Dermis microvascular lymphatic vessel endothelial cell (primary cell): ENCODE measurements at regions not wholly inside any gene's neighbourhood (a gene's known extent, or its start where the extent isn't known, plus 50 kb on each side); places are given as distances from the start of the nearest gene placed in this dataset.

ENCODE experiments used
- DNase-seq, 2 donors: peaks; one replicate each; pipeline versions ENCODE4 v3.0.0 to v3.0.0-alpha.2; 2010; ENCODE audit warnings: low read depth in 2 of 2

DNA sequence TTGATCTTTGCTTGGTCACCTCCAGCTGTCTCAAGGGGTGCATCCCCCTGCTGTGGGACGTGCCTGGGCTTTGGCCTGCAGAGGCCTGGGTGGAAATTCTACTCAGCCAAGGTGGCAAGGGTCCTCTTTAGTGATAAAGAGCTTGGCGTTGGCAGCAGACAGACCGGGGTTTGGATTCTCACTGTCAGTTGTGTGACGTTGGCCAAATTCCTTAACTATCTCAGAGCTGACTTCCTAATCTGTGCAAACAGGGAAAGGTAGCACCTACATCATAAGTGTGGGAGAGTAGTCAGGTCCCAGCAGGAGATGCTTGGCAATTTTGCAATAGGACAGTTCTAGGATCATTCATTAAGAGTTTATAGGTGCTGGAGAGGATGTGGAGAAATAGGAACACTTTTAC is 154.3 kb upstream of the GSC start:
- no peak for DNase-seq

GRCh38 chr14:94923786-94924185 is 153.9 kb upstream of the GSC start:
- DNase-seq: no peak

- no peak for DNase-seq
Measured at GRCh38 chr14:94922595-94923239, 152.8 kb upstream of the GSC start.

DNA sequence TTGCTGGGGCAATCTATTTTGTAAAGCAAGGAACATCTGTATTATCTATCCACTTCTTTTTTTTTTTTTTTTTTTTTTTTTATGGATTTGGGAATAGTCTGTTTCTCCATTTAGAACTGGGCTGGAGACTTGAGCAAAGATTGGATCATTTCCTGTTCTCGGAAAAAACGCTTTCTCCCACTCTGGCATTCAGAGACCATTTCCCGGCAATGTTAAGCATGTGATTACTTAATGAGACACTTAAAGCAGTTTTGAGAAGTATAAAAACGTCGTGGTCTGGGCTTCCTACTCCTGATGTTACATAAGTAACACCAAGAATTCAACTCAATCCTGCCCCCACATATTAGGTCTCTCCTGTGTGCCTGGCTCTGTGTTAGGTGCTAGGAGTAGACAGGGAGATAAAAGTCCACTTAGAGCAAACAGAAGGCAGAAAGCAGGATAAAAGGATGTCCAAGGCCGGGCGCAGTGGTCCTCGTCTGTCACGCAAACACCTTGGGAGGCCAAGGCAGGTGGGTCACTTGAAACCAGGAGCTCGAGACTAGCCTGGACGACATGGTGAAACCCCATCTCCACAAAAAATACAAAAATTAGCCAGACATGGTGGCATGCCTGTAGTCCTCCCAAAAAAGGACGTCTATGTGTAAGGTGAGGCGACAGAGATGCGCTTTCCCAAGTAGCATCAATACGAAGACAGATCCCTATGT is 152.1 kb upstream of the GSC start:
- no peak for DNase-seq

DNA sequence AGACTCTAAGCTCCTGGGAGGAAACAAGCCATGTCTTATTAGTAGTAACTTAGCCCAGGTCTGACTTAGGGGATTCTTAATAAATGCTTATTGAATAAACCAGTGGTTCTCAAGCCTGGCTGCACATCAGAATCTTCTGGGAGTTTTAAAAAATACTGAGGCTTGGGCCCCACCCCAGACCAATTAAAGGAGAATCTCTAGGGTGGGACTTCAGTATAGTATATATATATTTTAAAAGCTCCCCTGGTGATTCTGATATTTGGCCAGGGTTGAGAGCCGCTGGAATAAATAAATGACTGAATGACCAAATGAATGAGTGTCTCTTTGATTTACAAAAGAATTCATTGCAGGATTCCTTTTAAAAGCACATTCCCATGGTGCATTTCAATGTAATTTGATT is 151.5 kb upstream of the GSC start:
- DNase-seq: no peak

- no peak for DNase-seq
Measured at GRCh38 chr14:94919896-94920295, 150.0 kb upstream of the GSC start.

DNA sequence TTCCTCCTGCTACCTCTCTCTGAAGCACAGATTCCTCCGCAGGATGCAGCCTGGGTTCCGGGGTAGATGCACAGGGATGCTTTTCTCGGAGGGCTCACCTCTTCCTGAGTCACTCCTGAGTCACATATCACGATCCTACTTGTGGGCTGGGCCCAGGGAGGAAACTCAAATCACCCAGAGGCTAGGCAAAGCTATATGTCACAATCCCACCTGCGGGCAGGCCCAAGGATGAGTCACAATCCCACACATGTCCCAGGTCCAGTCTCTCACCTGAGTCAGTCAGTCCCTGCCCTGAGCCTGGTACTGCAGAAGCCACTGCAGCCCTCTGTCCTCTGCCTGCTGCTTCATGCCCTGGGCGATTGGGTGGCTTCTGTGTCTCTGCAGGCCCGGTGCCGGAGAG is 149.0 kb upstream of the GSC start:
- DNase-seq: no peak

DNA sequence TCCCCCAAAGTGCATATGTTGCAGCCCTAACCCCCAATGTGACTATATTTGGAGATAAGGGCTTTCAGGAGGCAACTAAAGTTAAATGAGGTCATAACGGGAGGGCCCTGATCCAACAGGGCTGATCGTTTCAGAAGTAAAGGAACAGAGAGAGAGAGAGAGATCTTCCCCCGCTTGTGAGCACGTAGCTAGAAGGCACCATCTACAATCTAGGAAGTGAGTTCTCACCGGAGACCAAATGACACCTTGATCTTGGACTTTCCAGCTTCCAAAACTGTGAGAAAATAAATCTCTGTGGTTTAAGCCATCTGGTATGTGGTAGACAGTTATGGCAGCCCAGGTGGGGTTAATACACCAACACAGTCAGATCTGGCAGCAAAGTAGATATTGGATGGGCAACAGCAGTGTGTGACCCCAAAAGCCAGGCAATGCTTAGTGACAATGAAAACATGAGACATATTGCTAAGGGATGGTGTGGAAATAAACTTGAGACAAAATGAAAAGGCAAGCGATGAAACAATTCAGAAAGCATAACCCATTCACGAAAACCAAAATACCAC is 147.2 kb upstream of the GSC start:
- DNase-seq: no peak

- no peak for DNase-seq
Measured at GRCh38 chr14:94914191-94914590, 144.3 kb upstream of the GSC start.

DNA sequence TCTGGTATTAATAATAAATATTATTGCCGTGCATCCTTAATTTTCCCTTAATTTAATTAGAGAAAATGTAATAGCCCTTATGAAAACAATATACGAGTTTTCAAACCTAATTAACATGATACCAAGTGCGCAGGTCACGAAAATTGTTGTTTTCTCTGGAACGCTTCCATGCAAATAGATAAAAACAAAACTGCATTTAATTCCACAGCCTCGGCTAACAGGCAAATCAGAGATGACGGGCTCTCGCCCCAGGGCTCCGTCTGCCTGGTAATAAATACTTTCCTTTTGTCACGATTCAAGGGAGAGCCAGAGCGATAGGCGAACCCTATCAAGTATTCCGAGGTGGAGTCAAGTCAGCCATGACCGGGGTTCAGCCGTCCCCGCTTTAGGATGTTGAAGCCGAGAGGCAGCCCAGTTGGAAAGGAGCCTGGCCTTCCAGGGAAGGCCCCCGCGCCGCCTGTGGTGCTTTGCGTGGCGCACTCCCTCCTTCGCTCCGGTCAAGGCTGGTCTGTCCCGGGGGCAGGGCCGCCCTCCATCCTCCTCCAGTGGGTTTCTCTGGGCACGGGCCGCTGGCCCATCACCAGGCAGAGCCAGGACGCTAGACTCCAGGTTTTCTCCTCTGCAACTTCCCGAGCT is 137.8 kb upstream of the GSC start:
- DNase-seq: no peak

DNA sequence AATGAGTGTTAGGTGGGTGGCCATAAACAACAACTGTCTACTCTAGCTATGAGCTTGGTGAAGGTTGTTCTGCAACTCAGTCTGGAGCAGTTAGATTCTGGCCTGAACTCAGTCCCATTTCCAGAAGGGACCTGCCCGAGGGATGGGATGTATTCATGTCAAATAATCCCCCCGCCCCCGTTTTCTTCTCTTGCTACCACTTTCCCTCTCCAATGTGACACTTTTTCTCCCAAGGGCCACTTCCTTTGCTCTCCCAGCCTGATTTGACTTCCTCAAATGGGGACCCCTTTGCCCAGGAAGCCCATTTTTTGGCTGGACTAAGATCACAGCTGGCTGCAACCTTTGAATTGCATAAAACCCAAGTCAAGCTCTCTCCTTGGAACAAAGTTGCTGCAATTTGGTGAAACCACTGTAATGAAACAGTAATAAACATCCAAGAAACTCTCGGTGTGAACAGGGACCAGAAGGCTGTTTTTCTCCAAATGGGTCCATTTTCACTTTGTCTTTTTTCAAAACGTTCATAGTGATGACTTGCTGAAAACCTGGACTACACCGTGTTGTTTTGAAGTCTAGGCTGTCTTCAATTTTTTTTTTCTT is 137.2 kb upstream of the GSC start:
- no peak for DNase-seq

DNA sequence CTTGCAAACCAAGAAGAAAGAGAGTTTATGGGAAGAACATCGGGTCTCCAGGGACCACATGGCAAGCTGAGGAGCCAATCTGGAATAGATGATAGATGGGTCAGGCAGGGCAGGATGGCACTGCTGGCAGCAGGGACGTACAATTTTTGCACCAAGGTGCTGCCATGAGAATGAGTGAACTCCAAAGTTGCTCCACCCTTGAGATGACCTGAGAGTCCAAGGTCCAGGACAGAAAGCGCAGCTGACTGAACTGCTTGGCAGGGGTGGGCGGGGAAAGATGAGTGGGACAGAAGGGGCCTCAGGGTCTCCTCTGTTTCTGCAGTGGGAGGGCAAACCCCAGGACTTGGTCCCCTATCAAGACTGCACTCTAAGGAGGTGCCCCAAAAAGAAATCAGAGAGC is 136.7 kb upstream of the GSC start:
- DNase-seq: no peak

- DNase-seq: no peak
Measured at GRCh38 chr14:94904636-94905035, 134.7 kb upstream of the GSC start.

GRCh38 chr14:94903883-94904282 is 134.0 kb upstream of the GSC start:
- DNase-seq: no peak

DNA sequence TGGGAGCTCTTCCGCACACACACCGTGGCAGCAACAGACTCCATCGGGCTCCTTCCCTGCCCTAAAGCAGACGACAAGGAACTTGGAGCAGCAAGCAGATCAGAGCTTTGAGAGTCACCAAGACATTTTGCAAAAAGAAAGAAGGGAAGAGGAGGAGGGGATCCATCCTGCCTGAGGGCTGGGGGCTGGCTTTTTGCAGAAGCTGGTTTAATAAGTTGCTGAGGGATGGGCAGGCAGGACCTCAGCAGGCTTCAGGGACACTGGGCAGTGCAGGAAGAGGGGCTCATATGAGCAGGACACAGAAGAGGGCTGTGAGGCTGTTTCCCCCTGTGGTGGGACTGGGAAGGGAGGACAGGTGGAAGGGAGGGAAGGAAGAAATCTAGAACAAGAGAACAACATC is 133.4 kb upstream of the GSC start:
- no peak for DNase-seq

DNA sequence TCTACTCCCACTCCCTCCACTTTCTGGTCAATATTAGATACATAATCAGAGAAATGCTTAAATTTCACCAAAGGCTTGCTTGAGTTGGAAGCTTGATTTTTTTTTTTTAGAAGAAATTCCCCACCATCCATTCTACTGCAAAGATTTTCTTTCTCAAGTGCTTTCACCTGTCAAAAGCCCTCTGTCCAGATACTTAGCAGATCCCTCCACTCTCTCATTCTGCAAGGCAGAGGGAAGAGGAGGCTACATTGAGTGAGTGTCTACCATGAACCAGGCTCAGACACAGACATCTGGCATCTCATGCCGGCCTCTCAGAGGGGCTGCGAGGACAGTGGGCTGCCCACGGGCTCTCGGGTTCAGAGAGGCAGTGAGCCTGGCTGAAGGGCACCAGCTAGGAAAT is 127.6 kb upstream of the GSC start:
- DNase-seq: no peak

GRCh38 chr14:94897082-94897481 is 127.2 kb upstream of the GSC start:
- no peak for DNase-seq

- no peak for DNase-seq
Measured at GRCh38 chr14:94893411-94894160, 123.7 kb upstream of the GSC start.

DNA sequence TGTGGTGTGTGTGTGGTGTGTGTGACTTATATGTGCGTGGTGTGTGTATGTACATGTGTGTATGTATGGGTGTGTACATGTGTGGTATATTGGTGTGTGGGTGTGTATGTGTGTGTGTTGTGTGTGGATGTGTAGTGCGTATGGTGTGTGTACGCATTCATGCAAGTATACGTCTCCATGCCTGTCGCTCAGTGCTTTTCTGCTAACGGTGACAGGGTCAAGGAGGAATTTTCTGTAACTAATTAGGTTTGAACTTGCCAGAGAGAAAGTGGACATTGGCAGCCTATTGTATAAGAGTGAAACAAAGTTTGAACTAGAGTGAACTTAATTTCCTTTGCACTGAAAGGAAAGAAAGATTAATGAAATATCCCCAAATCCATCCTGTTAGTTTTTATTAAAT is 120.9 kb upstream of the GSC start:
- no peak for DNase-seq

DNA sequence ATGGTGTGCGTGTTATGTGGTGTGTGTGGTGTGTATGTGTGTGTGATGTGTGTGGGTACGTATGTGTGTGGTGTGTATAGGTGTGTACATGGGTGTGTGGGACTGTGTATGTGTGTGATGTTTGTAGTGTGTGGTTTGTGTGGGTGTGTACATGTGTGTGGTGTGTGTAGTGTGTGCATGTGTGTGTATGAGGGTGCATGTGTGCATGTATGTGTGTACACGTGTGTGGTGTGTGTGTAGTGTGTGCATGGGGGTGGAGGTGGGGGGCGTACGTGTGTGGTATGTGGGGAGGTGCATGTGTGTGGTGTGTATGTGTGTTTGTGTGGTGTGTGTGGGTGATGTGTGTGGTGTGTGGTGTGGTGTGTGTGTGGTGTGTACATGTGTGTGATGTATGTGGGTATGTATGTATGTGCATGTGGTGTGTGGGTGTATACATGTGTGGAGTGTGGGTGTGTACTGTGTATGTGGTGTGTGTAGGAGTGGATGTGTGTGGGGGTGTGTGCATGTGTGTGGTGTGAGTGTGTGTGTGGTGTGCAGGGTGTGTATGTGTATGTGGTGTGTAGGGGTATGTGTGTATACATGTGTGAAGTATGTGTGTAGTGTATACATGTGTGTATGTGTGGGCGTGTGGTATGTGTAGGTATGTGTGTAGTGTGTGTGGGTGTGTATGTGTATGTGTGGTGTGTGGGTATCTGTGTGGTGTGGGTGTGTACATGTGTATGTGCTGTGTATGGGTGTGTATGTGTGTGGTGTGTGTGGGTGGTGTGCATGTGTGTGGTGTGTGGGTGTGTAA is 119.8 kb upstream of the GSC start:
- no peak for DNase-seq

- DNase-seq: no peak
Measured at GRCh38 chr14:94888121-94888520, 118.2 kb upstream of the GSC start.
